B cell (primary cell): ENCODE measurements at regions not wholly inside any gene's neighbourhood (a gene's known extent, or its start where the extent isn't known, plus 50 kb on each side); places are given as distances from the start of the nearest gene placed in this dataset.

Source experiments
- ATAC-seq: fragments of 200-7000 bp; cut with Tn5 transposase; one replicate; pipeline ENCODE4 v1.10.0; 2021; ENCODE audit warnings: low read depth, mild to moderate bottlenecking, moderate number of reproducible peaks, moderate library complexity
- CTCF ChIA-PET: fragments of 350-600 bp; sonication (Branson Sonifier 250); formaldehyde crosslinking; loops from one replicate; lab custom pipeline; 2021; ENCODE audit warnings: antibody characterized with exemption, inconsistent platforms; lab: Charles Lee
- POLR2A ChIA-PET: fragments of 350-600 bp; sonication (Branson Sonifier 250); formaldehyde crosslinking; loops from one replicate; lab custom pipeline; 2021; ENCODE audit warnings: antibody characterized with exemption; lab: Charles Lee
- DNase-seq: peaks from one replicate; pipeline ENCODE4 v3.0.0; 2013
- H2AFZ ChIP-seq: 2 replicates; pipeline ENCODE4 v1.6.1; 2012; ENCODE audit warnings: mild to moderate bottlenecking, low read depth, low read length; ENCODE audit not compliant: insufficient read depth, poor library complexity, severe bottlenecking
- H3K27ac ChIP-seq, 2 donors: 1 replicate in 1 of 2; 2 replicates in 1 of 2; pipeline ENCODE4 v1.5.1; 2012 to 2013; ENCODE audit warnings: low read length in 2 of 2, mild to moderate bottlenecking in 2 of 2, moderate library complexity in 1 of 2
- H3K27me3 ChIP-seq, 4 experiments: fragments of 200-600 bp in 1 of 4; sonication (generic) in 1 of 4; replicated peaks in 1 of 4; 1 replicate in 2 of 4; 2 replicates in 2 of 4; pipeline versions ENCODE4 v1.6.1 to v1.7.0; 2013 to 2016; ENCODE audit warnings: low read length in 3 of 4, mild to moderate bottlenecking in 2 of 4, mixed read lengths in 1 of 4, moderate library complexity in 1 of 4; ENCODE audit not compliant: insufficient read depth in 4 of 4, control insufficient read depth in 3 of 4; ENCODE audit errors: control extremely low read depth in 1 of 4
- H3K36me3 ChIP-seq, 2 experiments: replicated peaks in 1 of 2; 1 replicate in 1 of 2; 2 replicates in 1 of 2; pipeline versions ENCODE4 v1.6.1 to v1.7.1; 2013; ENCODE audit warnings: low read length in 1 of 2; ENCODE audit not compliant: insufficient read depth in 2 of 2, control insufficient read depth in 1 of 2; ENCODE audit errors: control extremely low read depth in 1 of 2, extremely low read depth in 1 of 2
- H3K4me1 ChIP-seq, 2 donors: fragments of 200-600 bp in 1 of 2; sonication (generic) in 1 of 2; 1 replicate in 1 of 2; 2 replicates in 1 of 2; pipeline versions ENCODE4 v1.5.1 to v1.6.1; 2013 to 2017; ENCODE audit warnings: low read length in 2 of 2; ENCODE audit not compliant: control insufficient read depth in 2 of 2, insufficient read depth in 2 of 2
- H3K4me2 ChIP-seq: replicated peaks from 2 replicates; pipeline ENCODE3; 2012; ENCODE audit warnings: mild to moderate bottlenecking, low read depth, low read length; ENCODE audit not compliant: poor library complexity, severe bottlenecking
- H3K4me3 ChIP-seq, 5 experiments: fragments of 200-600 bp in 1 of 5; sonication (generic) in 1 of 5; 1 replicate in 3 of 5; 2 replicates in 2 of 5; pipeline versions ENCODE4 v1.5.1 to v1.7.0; 2011 to 2016; ENCODE audit warnings: low read length in 4 of 5, mild to moderate bottlenecking in 4 of 5, low read depth in 2 of 5, control low read depth in 1 of 5, moderate library complexity in 1 of 5; ENCODE audit not compliant: insufficient read depth in 1 of 5; ENCODE audit errors: control extremely low read depth in 1 of 5, extremely low read depth in 1 of 5
- H3K79me2 ChIP-seq: fragments of 200-600 bp; sonication (generic); one replicate; pipeline ENCODE4 v1.6.0; 2016; ENCODE audit warnings: low read length; ENCODE audit not compliant: control insufficient read depth, insufficient read depth
- H3K9ac ChIP-seq: fragments of 200-600 bp; sonication (generic); 2 replicates; pipeline ENCODE4 v1.6.1; 2017; ENCODE audit warnings: mild to moderate bottlenecking, low read length, moderate library complexity
- H3K9me3 ChIP-seq, 3 donors: one replicate each; pipeline versions ENCODE4 v1.6.1 to v1.7.1; 2013; ENCODE audit warnings: low read length in 2 of 3; ENCODE audit not compliant: control insufficient read depth in 2 of 3, insufficient read depth in 1 of 3; ENCODE audit errors: control extremely low read depth in 1 of 3
- H4K20me1 ChIP-seq: 2 replicates; pipeline ENCODE4 v1.6.0; 2012; ENCODE audit warnings: mild to moderate bottlenecking, low read length; ENCODE audit not compliant: insufficient read depth, control insufficient read depth, poor library complexity, severe bottlenecking
- H3K27ac Mint-ChIP-seq: one replicate; pipeline ENCODE4 v1.8.0; 2021; ENCODE audit warnings: mixed read lengths
- H3K27me3 Mint-ChIP-seq: one replicate; pipeline ENCODE4 v1.8.0; 2021; ENCODE audit warnings: mixed read lengths
- H3K4me1 Mint-ChIP-seq: one replicate; pipeline ENCODE4 v1.8.0; 2021; ENCODE audit warnings: mixed read lengths
- H3K4me3 Mint-ChIP-seq: one replicate; pipeline ENCODE4 v1.8.0; 2021; ENCODE audit warnings: mixed read lengths
- H3K9me3 Mint-ChIP-seq: one replicate; pipeline ENCODE4 v1.8.0; 2022; ENCODE audit warnings: mixed read lengths; ENCODE audit not compliant: insufficient read depth
- CTCF ChIP-seq: fragments of 200-600 bp; IDR thresholded peaks from one replicate; pipeline ENCODE4 v1.8.0; 2022; ENCODE audit warnings: antibody characterized with exemption, mild to moderate bottlenecking
- EZH2 ChIP-seq: IDR thresholded peaks from 2 replicates; pipeline ENCODE4 v1.6.1; 2012; ENCODE audit warnings: borderline replicate concordance, low read depth, mild to moderate bottlenecking, moderate library complexity, low read length; ENCODE audit not compliant: insufficient read depth, poor library complexity, severe bottlenecking
- WGBS: methylation state at CpG from one replicate; pipeline ENCODE4 v1.1.5; 2013; ENCODE audit warnings: missing lambda C conversion rate; ENCODE audit not compliant: insufficient coverage; 5-methylcytosine and 5-hydroxymethylcytosine counted together
- intact Hi-C: fragments of 100-400 bp; cut with micrococcal nuclease; formaldehyde crosslinking; loops from one replicate; pipeline ENCODE4 v1.10.0; 2022

- Histone ChIP-seq H3K9me3 (peaks cover 0 to under 1% (median 0%) of the 10 kb centered on the region in 3 donors), H3K4me1 (no peaks in the 10 kb centered on the region), H3K4me2 (no peak overlapping the region), H3K27ac (no peak overlapping the region), H2AFZ (no peak overlapping the region), H3K9ac (no peak overlapping the region), H3K36me3 (no peaks in the 10 kb centered on the region), H4K20me1 (no peaks in the 10 kb centered on the region), H3K4me3 (no peak overlapping the region), H3K79me2 (no peaks in the 10 kb centered on the region), H3K27me3 (peaks cover 0 to 10% (median 0%) of the 10 kb centered on the region in 4 experiments)
- DNase-seq (no peak), ATAC-seq (no peak)
- Mint-ChIP-seq H3K27ac (no peak overlapping the region), H3K9me3 (no peaks in the 10 kb centered on the region), H3K4me3 (no peak overlapping the region), H3K4me1 (no peaks in the 10 kb centered on the region), H3K27me3 (peaks cover 16% of the 10 kb centered on the region)
- intact Hi-C loops, result no loop called here
- TF ChIP-seq EZH2 (no peak), CTCF (no peak)
- no CpG with 5 or more reads among the region's 3 CpGs for WGBS
- CTCF ChIA-PET, result no interaction called here
- POLR2A ChIA-PET, result no interaction called here
These were observed 120.7 kb downstream of the TBX19 start for GRCh38 chr1:168401341-168401740.

- Mint-ChIP-seq H3K4me1 (no peaks in the 10 kb centered on the region), H3K27me3 (peaks cover 16% of the 10 kb centered on the region), H3K9me3 (no peaks in the 10 kb centered on the region), H3K4me3 (no peak overlapping the region), H3K27ac (no peak overlapping the region)
- no peak overlapping the region for H3K27ac ChIP-seq
- no peak overlapping the region for H3K9ac ChIP-seq
- H3K27me3 ChIP-seq, result peaks cover 0 to 10% (median 0%) of the 10 kb centered on the region in 4 experiments
- no peaks in the 10 kb centered on the region for H3K4me1 ChIP-seq
- no peak overlapping the region for H2AFZ ChIP-seq
- POLR2A ChIA-PET, result no interaction called here
- no peak for TF ChIP-seq CTCF
- TF ChIP-seq EZH2, result no peak
- 100% methylated on average over 1 of the region's 1 CpG for WGBS
- no peaks in the 10 kb centered on the region for H4K20me1 ChIP-seq
- no peak overlapping the region for H3K4me2 ChIP-seq
- no peak overlapping the region for H3K4me3 ChIP-seq
- CTCF ChIA-PET, result no interaction called here
- H3K9me3 ChIP-seq, result no peaks in the 10 kb centered on the region
- no peaks in the 10 kb centered on the region for H3K36me3 ChIP-seq
- no peak for DNase-seq
- ATAC-seq, result no peak
- intact Hi-C loops, result no loop called here
- no peaks in the 10 kb centered on the region for H3K79me2 ChIP-seq
These were observed 119.5 kb downstream of the TBX19 start for GRCh38 chr1:168400139-168400538.
